ENCODE measurements at regions not wholly inside any gene's neighbourhood (a gene's known extent, or its start where the extent isn't known, plus 50 kb on each side); places are given as distances from the start of the nearest gene placed in this dataset.

DNA sequence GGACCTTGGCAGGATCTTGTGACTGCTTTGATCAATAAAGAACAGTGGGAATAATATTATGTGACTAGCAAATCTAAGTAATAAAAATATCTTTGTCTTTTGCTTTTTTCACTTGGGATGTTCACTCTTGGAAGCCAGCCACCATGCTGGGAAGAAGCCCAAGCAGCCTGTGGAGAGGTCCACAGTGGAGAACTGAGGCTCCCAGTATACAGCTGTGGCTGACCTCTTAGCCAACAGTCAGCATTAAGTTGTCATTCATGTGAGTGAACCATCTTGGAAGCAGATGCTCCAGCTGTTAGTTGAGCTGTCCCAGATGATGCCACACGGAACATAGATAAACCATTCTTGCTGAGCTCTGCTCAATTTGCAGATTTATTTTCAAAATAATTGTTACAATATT is 160.0 kb downstream of the OSR1 start:
- CTCF ChIA-PET, result no interaction called here
- TF ChIP-seq, protein P1, sequence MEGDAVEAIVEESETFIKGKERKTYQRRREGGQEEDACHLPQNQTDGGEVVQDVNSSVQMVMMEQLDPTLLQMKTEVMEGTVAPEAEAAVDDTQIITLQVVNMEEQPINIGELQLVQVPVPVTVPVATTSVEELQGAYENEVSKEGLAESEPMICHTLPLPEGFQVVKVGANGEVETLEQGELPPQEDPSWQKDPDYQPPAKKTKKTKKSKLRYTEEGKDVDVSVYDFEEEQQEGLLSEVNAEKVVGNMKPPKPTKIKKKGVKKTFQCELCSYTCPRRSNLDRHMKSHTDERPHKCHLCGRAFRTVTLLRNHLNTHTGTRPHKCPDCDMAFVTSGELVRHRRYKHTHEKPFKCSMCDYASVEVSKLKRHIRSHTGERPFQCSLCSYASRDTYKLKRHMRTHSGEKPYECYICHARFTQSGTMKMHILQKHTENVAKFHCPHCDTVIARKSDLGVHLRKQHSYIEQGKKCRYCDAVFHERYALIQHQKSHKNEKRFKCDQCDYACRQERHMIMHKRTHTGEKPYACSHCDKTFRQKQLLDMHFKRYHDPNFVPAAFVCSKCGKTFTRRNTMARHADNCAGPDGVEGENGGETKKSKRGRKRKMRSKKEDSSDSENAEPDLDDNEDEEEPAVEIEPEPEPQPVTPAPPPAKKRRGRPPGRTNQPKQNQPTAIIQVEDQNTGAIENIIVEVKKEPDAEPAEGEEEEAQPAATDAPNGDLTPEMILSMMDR (IDR thresholded peaks at IDR 0.05; ENCODE audit: unreplicated experiment), result no peak
- no peak for DNase-seq

DNA sequence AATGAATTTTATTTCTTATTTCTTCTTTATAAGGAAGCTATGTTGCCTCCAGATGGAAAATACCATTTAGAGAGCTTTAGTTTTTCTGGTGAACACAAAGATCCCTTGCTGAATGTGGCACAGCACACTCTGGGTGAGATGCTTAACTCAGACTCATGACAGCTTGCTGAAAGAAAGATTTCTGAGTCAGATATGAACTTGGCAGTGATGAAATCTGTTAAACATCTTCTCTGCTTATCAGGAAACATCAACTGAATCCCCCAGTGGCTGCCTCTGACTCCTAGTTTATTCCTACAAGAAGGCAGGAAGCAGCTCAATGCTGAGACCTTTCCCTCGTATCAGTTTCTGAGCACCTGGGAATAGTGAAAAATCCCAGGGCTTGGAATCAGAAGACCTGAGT is 162.8 kb downstream of the OSR1 start:
- no peak overlapping the region for H3K4me3 Mint-ChIP-seq (ENCODE audit: low read depth, unreplicated experiment)

More for the DNA sequence above, 160.0 kb downstream of the OSR1 start:
- no peak overlapping the region for H3K27ac Mint-ChIP-seq (ENCODE audit: unreplicated experiment)
- no peak overlapping the region for H3K4me3 Mint-ChIP-seq (ENCODE audit: low read depth, unreplicated experiment)
- intact Hi-C loops (cut with micrococcal nuclease; ENCODE audit: unreplicated experiment), result no loop called here
- no peaks in the 10 kb centered on the region for H3K36me3 Mint-ChIP-seq (ENCODE audit: insufficient read depth, unreplicated experiment)
- no TSS peak for BruUV-seq (replicated peaks)
- no peaks in the 10 kb centered on the region for H3K27me3 Mint-ChIP-seq (ENCODE audit: unreplicated experiment)
- H3K9me3 Mint-ChIP-seq (ENCODE audit: low read depth, unreplicated experiment), result no peaks in the 10 kb centered on the region
- H3K4me1 Mint-ChIP-seq (ENCODE audit: low read depth, unreplicated experiment), result no peaks in the 10 kb centered on the region

DNA sequence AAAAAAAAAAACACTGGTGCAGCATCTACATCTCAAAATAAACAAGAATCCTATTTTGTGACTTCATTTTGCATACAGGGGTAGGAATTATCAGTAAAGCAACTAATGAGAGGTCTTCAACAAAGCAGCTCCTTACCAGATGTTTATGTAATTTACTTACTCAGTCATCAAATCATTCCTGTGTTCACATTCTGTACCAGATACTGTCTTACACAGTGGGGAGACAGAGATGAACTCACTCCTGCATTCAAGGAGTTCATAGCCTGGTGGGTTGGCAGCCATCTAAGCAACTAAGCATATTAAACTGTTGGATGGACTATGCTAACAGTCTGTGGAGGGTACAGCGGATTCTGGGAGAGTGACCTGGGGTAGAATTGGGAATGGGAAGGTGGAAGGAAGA is 169.0 kb downstream of the OSR1 start:
- TF ChIP-seq, protein P1 (IDR thresholded peaks at IDR 0.05; ENCODE audit: unreplicated experiment), result no peak
- Mint-ChIP-seq H3K4me3 (ENCODE audit: low read depth, unreplicated experiment) (no peak overlapping the region), H3K27me3 (ENCODE audit: unreplicated experiment) (no peaks in the 10 kb centered on the region), H3K4me1 (ENCODE audit: low read depth, unreplicated experiment) (no peaks in the 10 kb centered on the region), H3K9me3 (ENCODE audit: low read depth, unreplicated experiment) (no peaks in the 10 kb centered on the region), H3K27ac (ENCODE audit: unreplicated experiment) (no peak overlapping the region), H3K36me3 (ENCODE audit: insufficient read depth, unreplicated experiment) (no peaks in the 10 kb centered on the region)
- intact Hi-C loops (cut with micrococcal nuclease; ENCODE audit: unreplicated experiment), result no loop called here
- BruUV-seq (replicated peaks), result no TSS peak
- DNase-seq, result no peak
- CTCF ChIA-PET, result no interaction called here

More for the DNA sequence above, 162.8 kb downstream of the OSR1 start:
- Mint-ChIP-seq H3K27me3 (ENCODE audit: unreplicated experiment) (no peaks in the 10 kb centered on the region), H3K4me1 (ENCODE audit: low read depth, unreplicated experiment) (no peaks in the 10 kb centered on the region), H3K36me3 (ENCODE audit: insufficient read depth, unreplicated experiment) (no peaks in the 10 kb centered on the region), H3K27ac (ENCODE audit: unreplicated experiment) (no peak overlapping the region), H3K9me3 (ENCODE audit: low read depth, unreplicated experiment) (no peaks in the 10 kb centered on the region)
- BruUV-seq (replicated peaks), result no TSS peak
- CTCF ChIA-PET, result interaction anchor here (0.6 kb wide), 1 partner anchor 1692 kb away, joined by 4 read pairs; no protein-coding TSS in a partner anchor
- no peak for DNase-seq
- TF ChIP-seq, protein P1 (IDR thresholded peaks at IDR 0.05; ENCODE audit: unreplicated experiment), result no peak
- intact Hi-C loops (cut with micrococcal nuclease; ENCODE audit: unreplicated experiment), result no loop called here

DNA sequence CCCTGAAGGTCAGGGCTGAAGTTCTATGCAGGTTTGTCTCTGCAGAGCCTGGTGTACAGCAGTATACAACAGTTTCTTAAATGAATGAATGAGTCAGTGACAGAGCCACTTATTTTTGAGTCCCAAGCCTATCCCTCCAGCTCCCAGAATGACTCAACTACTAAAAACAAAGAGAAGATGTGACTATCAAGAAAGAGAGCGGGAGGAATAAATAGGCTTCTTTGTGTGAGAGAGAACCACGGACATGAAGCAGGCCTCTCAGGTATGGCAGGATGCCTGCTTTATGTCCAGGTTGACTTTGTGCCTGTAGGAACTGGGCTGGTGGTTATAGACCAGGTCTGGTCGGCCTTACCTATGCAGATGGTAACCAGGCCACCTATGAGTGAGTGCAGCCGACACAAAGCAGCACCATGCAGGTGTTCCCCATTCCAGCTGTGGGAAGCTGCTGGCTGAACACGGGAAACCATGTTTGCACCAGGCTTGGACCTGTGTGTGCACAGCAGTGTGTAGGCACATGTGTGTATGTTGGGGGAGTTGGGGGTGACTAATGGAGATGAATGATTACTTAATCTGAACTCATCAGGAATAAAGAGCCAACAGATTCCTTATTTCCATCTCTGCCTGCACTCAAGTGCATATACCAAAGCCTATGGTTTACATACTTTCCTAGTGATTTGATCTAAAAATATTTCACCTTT is 171.0 kb downstream of the OSR1 start:
- H3K9me3 Mint-ChIP-seq (ENCODE audit: low read depth, unreplicated experiment), result peaks cover under 1% of the 10 kb centered on the region
- DNase-seq, result no peak
- no peaks in the 10 kb centered on the region for H3K27me3 Mint-ChIP-seq (ENCODE audit: unreplicated experiment)
- CTCF ChIA-PET, result no interaction called here
- no peak overlapping the region for H3K4me3 Mint-ChIP-seq (ENCODE audit: low read depth, unreplicated experiment)
- BruUV-seq (replicated peaks), result no TSS peak
- H3K36me3 Mint-ChIP-seq (ENCODE audit: insufficient read depth, unreplicated experiment), result no peaks in the 10 kb centered on the region
- H3K27ac Mint-ChIP-seq (ENCODE audit: unreplicated experiment), result no peak overlapping the region
- H3K4me1 Mint-ChIP-seq (ENCODE audit: low read depth, unreplicated experiment), result no peaks in the 10 kb centered on the region
- TF ChIP-seq, protein P1 (IDR thresholded peaks at IDR 0.05; ENCODE audit: unreplicated experiment), result no peak
- intact Hi-C loops (cut with micrococcal nuclease; ENCODE audit: unreplicated experiment), result no loop called here

Data from Calu3 (cell line).